SIG-M5 treated with dmso at 0.1 percent for 504 hours (cell line): ENCODE measurements at regions not wholly inside any gene's neighbourhood (a gene's known extent, or its start where the extent isn't known, plus 50 kb on each side); places are given as distances from the start of the nearest gene placed in this dataset.
"Not testable (repeated sequence)": the region's sequence is repeated elsewhere in the genome, so short reads cannot be mapped to it uniquely, and the experiment has no call there.

Source experiments
- DNase-seq: peaks from one replicate; lab custom pipeline; 2025; ENCODE audit not compliant: unreplicated experiment; lab: John Stamatoyannopoulos, UW

GRCh38 chr6:113178349-113178748, 678.8 kb upstream of the MARCKS start:
- DNase-seq: no peak

- no peak for DNase-seq
Measured at GRCh38 chr6:113181164-113181563, 676.0 kb upstream of the MARCKS start.

GRCh38 chr6:113182370-113183141, 674.6 kb upstream of the MARCKS start:
- no peak for DNase-seq

- DNase-seq: no peak
Measured at GRCh38 chr6:113184291-113184690, 672.9 kb upstream of the MARCKS start.

GRCh38 chr6:113184736-113185135, 672.4 kb upstream of the MARCKS start:
- DNase-seq: no peak

GRCh38 chr6:113185299-113185698, 671.8 kb upstream of the MARCKS start:
- no peak for DNase-seq

GRCh38 chr6:113187661-113188060, 669.5 kb upstream of the MARCKS start:
- no peak for DNase-seq

- peak; percentile 6 for DNase-seq
Measured at GRCh38 chr6:113188962-113189361, 668.2 kb upstream of the MARCKS start.

GRCh38 chr6:113190170-113190569, 667.0 kb upstream of the MARCKS start:
- DNase-seq: no peak

- no peak for DNase-seq
Measured at GRCh38 chr6:113194090-113194489, 663.1 kb upstream of the MARCKS start.

- DNase-seq: no peak
Measured at GRCh38 chr6:113202852-113203714, 654.1 kb upstream of the MARCKS start.

GRCh38 chr6:113203715-113204110, 653.4 kb upstream of the MARCKS start:
- DNase-seq: no peak

GRCh38 chr6:113205553-113205952, 651.6 kb upstream of the MARCKS start:
- no peak for DNase-seq

- no peak for DNase-seq
Measured at GRCh38 chr6:113208726-113209125, 648.4 kb upstream of the MARCKS start.

- DNase-seq: no peak
Measured at GRCh38 chr6:113209315-113209714, 647.8 kb upstream of the MARCKS start.

GRCh38 chr6:113211170-113211569, 646.0 kb upstream of the MARCKS start:
- no peak for DNase-seq

- DNase-seq: no peak
Measured at GRCh38 chr6:113219783-113220182, 637.4 kb upstream of the MARCKS start.

- DNase-seq: no peak
Measured at GRCh38 chr6:113220832-113221231, 636.3 kb upstream of the MARCKS start.

GRCh38 chr6:113221850-113222249, 635.3 kb upstream of the MARCKS start:
- no peak for DNase-seq

GRCh38 chr6:113246186-113246585, 611.0 kb upstream of the MARCKS start:
- DNase-seq: no peak

GRCh38 chr6:113248532-113248931, 608.6 kb upstream of the MARCKS start:
- DNase-seq: no peak

GRCh38 chr6:113254194-113254593, 603.0 kb upstream of the MARCKS start:
- not testable (repeated sequence) for DNase-seq
